ENCODE measurements at regions not wholly inside any gene's neighbourhood (a gene's known extent, or its start where the extent isn't known, plus 50 kb on each side); places are given as distances from the start of the nearest gene placed in this dataset.

DNA sequence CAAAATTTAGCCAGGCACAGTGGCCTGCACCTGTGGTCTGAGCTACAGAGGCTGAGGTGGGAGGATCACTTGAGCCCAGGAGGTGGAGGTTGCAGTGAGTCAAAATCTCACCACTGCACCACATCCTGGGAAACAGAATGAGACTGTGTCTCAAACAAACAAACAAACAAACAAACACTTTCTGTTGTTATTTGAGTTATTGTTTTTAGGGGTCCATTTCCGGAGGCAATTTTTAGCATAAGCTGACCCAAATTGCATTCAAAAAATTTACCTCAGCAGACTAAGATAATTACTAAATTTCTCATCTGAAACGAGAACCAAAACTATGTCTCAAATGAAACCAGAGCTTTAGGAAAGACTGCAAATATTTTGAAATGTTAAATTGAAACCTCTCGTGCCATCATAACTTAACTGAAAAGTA, 1485.1 kb downstream of the EFNA5 start:
- no peak for TF ChIP-seq EZH2phosphoT487 (IDR thresholded peaks at IDR 0.05; ENCODE audit: borderline replicate concordance, low read depth, low read length)
- TF ChIP-seq CTCF (conservative IDR thresholded peaks at IDR 0.05; ENCODE audit: low read length) = no peak
- DNase-seq (ENCODE audit: low spot score) = no peak
- H3K27ac ChIP-seq (ENCODE audit: low read depth, low read length, poor library complexity, severe bottlenecking) = no peak overlapping the region
- H3K4me3 ChIP-seq (ENCODE audit: low read depth, low read length, poor library complexity, severe bottlenecking) = no peak overlapping the region
- intact Hi-C loops (cut with micrococcal nuclease; ENCODE audit: unreplicated experiment) = no loop called here
- H3K36me3 ChIP-seq (ENCODE audit: insufficient read depth, low read length) = no peaks in the 10 kb centered on the region
- CTCF ChIA-PET (ENCODE audit: unreplicated experiment) = no interaction called here
- H3K9me3 ChIP-seq (ENCODE audit: low read length) = no peaks in the 10 kb centered on the region
- H2AFZ ChIP-seq (ENCODE audit: low read length) = no peak overlapping the region
- POLR2A ChIA-PET = no interaction called here
- H3K9me2 ChIP-seq (ENCODE audit: insufficient read depth, low read length) = no peaks in the 10 kb centered on the region; the same call in 1 of the 2 replicates
- H4K20me1 ChIP-seq (ENCODE audit: insufficient read depth, low read length) = no peaks in the 10 kb centered on the region
- no peaks in the 10 kb centered on the region for H3K4me1 ChIP-seq (ENCODE audit: insufficient read depth, low read length, poor library complexity, severe bottlenecking)
- no peaks in the 10 kb centered on the region for H3K79me2 ChIP-seq (ENCODE audit: insufficient read depth, low read depth, low read length)
- BruUV-seq (replicated peaks) = no TSS peak
- H3K4me2 ChIP-seq (ENCODE audit: low read length) = no peak overlapping the region

DNA sequence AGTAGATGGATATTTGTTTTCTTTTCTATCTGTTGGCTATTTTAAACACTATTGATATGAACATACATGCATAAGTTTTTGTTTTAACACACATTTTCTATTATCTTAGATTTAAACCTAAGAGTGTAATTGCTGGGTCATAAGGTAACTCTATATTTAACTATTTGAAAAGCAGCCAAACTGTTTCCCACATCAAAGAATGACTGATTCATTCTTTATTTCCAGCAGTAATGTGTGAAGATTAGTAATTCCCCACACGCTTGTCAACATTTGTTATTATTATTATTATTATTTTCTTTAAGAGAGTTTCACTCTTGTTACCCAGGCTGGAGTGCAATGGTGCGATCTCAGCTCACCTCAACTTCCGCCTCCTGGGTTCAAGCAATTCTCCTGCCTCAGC, 1495.8 kb downstream of the EFNA5 start:
- DNase-seq (ENCODE audit: low spot score) = no peak
- Histone ChIP-seq H3K4me3 (ENCODE audit: low read depth, low read length, poor library complexity, severe bottlenecking) (no peak overlapping the region), H3K4me2 (ENCODE audit: low read length) (no peak overlapping the region), H2AFZ (ENCODE audit: low read length) (no peak overlapping the region), H3K79me2 (ENCODE audit: insufficient read depth, low read depth, low read length) (no peaks in the 10 kb centered on the region), H3K9me3 (ENCODE audit: low read length) (no peaks in the 10 kb centered on the region), H3K4me1 (ENCODE audit: insufficient read depth, low read length, poor library complexity, severe bottlenecking) (no peaks in the 10 kb centered on the region), H3K9me2 (ENCODE audit: insufficient read depth, low read length) (no peaks in the 10 kb centered on the region), H4K20me1 (ENCODE audit: insufficient read depth, low read length) (no peaks in the 10 kb centered on the region), H3K36me3 (ENCODE audit: insufficient read depth, low read length) (no peaks in the 10 kb centered on the region), H3K27ac (ENCODE audit: low read depth, low read length, poor library complexity, severe bottlenecking) (no peak overlapping the region)
- intact Hi-C loops (cut with micrococcal nuclease; ENCODE audit: unreplicated experiment) = no loop called here
- no TSS peak for BruUV-seq (replicated peaks)
- ChIA-PET CTCF (ENCODE audit: unreplicated experiment) (no interaction called here), POLR2A (no interaction called here)
- TF ChIP-seq EZH2phosphoT487 (IDR thresholded peaks at IDR 0.05; ENCODE audit: borderline replicate concordance, low read depth, low read length) = no peak
- no peak for TF ChIP-seq CTCF (conservative IDR thresholded peaks at IDR 0.05; ENCODE audit: low read length)

GRCh38 chr5:106172681-106173532, 1497.8 kb downstream of the EFNA5 start:
- POLR2A ChIA-PET = no interaction called here
- no peaks in the 10 kb centered on the region for H3K36me3 ChIP-seq (ENCODE audit: insufficient read depth, low read length)
- BruUV-seq (replicated peaks) = no TSS peak
- TF ChIP-seq EZH2phosphoT487 (IDR thresholded peaks at IDR 0.05; ENCODE audit: borderline replicate concordance, low read depth, low read length) = no peak
- no peak for TF ChIP-seq CTCF (conservative IDR thresholded peaks at IDR 0.05; ENCODE audit: low read length)
- DNase-seq (ENCODE audit: low spot score) = no peak
- H2AFZ ChIP-seq (ENCODE audit: low read length) = no peak overlapping the region
- H3K9me2 ChIP-seq (ENCODE audit: insufficient read depth, low read length) = no peaks in the 10 kb centered on the region
- H3K9me3 ChIP-seq (ENCODE audit: low read length) = no peaks in the 10 kb centered on the region
- H3K4me1 ChIP-seq (ENCODE audit: insufficient read depth, low read length, poor library complexity, severe bottlenecking) = no peaks in the 10 kb centered on the region
- no peaks in the 10 kb centered on the region for H3K79me2 ChIP-seq (ENCODE audit: insufficient read depth, low read depth, low read length)
- no peak overlapping the region for H3K4me3 ChIP-seq (ENCODE audit: low read depth, low read length, poor library complexity, severe bottlenecking)
- no peak overlapping the region for H3K4me2 ChIP-seq (ENCODE audit: low read length)
- no peak overlapping the region for H3K27ac ChIP-seq (ENCODE audit: low read depth, low read length, poor library complexity, severe bottlenecking)
- intact Hi-C loops (cut with micrococcal nuclease; ENCODE audit: unreplicated experiment) = no loop called here
- H4K20me1 ChIP-seq (ENCODE audit: insufficient read depth, low read length) = no peaks in the 10 kb centered on the region
- CTCF ChIA-PET (ENCODE audit: unreplicated experiment) = no interaction called here
